ENCODE measurements at regions not wholly inside any gene's neighbourhood (a gene's known extent, or its start where the extent isn't known, plus 50 kb on each side); places are given as distances from the start of the nearest gene placed in this dataset.
"Not testable (repeated sequence)": the region's sequence is repeated elsewhere in the genome, so short reads cannot be mapped to it uniquely, and the experiment has no call there.

DNA sequence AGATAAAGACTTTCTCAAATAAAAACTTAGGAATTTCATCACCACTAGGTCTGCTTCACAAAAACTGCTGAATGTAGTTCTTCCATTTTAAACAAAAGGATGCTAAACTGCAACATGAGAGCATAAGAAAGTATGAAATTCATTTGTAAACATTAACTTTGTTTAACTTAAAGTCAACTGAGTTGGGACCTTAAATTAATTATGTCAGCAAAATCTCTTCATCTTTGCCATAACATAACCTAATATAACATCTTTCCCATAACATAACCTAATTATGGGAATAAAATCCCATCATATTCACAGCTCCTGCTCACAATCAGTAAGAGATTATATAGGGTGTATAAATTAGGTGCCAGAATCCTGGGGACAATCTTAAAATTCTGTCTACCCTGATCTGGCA is 78.8 kb upstream of the PCSK5 start:
- DNase-seq = no peak

DNA sequence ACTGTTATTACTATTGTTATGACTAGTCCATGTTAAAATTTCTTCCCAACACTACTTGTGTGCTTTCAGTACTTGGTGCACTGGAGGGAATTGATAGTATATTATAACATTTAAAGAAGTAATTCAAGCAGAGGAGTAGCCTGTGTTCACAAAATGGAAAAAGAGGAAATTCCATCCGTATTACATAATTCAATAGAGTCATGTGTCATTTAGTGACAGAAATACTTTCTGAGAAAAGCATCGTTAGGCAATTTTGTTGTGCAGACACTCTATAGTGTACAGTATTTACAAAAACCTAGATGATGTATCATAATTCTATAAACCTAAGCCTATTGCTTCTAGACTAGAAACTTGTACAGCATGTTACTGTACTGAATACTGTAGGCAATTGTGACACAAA is 78.3 kb upstream of the PCSK5 start:
- no peak for DNase-seq

- DNase-seq = no peak
Observed at GRCh38 chr9:75814667-75815066, 75.8 kb upstream of the PCSK5 start.

DNA sequence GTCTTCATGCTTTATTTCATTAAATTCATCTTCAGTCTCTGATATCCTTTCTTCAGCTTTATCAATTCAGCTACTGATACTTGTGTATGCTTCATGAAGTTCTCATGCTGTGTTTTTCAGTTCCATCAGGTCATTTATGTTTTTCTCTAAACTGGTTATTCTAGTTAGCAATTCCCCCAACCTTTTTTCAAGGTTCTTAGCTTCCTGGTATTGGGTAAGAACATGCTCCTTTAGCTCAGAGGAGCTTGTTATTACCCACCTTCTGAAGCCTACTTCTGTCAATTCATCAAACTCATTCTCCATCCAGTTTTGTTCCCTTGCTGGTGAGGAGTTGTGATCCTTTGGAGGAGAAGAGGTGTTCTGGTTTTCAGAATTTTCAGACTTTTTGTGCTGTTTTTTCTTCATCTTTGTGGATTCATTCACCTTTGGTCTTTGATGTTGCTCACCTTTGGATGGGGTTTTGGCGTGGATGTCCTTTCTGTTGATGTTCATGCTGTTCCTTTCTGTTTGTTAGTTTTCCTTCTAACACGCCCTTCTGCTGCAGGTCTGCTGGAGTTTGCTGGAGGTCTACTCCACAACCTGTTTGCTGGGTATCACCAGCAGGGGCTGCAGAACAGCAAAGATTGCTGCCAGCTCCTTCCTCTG is 69.9 kb upstream of the PCSK5 start:
- DNase-seq = not testable (repeated sequence)

GRCh38 chr9:75823151-75823550 is 67.3 kb upstream of the PCSK5 start:
- DNase-seq = no peak

GRCh38 chr9:75824816-75825568 is 65.5 kb upstream of the PCSK5 start:
- DNase-seq = no peak

DNA sequence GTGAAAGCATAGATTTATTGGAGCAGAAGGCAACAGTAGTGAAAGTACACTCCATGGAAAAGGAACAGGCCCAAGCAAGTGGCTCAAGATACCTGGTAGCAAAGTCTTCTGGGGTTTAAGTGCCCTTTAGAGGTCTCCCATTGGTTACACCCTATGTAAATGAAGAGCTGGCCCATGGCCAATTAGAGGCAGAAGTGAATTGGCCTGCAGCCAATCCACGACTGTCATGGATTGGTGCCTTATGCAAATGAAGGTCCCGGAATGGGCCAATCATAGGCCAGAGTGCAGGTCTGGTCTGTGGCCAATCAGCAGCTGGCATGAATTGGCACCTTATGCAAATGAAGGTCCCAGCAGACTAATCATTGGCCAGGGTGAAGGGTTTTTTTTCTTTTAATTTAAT is 64.2 kb upstream of the PCSK5 start:
- no peak for DNase-seq

- DNase-seq = no peak
Observed at GRCh38 chr9:75830303-75830702, 60.2 kb upstream of the PCSK5 start.

DNA sequence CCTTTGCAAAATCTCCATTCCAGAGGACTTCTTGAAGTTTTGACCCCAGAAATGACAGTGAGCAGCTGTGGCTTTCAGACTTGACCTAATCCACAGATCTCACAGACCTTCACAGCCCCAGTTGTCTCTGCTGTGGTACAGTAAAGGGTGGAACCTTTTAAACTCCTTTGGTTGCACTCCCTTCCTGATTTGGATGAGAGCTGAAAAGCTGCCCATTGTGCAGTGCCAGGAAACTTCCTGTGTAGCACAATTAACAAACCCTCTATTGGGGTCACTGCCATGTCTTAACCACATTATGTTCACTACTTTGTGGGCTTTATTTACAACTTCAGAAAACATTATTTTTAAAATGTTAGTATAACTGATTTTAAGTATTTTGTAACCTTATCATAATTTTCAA is 56.7 kb upstream of the PCSK5 start:
- no peak for DNase-seq

- no peak for DNase-seq
Observed at GRCh38 chr9:75834878-75835277, 55.6 kb upstream of the PCSK5 start.

Measured in effector CD8-positive, alpha-beta T cell (primary cell).